ENCODE measurements at regions not wholly inside any gene's neighbourhood (a gene's known extent, or its start where the extent isn't known, plus 50 kb on each side); places are given as distances from the start of the nearest gene placed in this dataset.
A peak's percentile ranks its signal among the peaks of the same experiment; 100 is the strongest.
"Not testable (repeated sequence)": the region's sequence is repeated elsewhere in the genome, so short reads cannot be mapped to it uniquely, and the experiment has no call there.

GRCh38 chrY:26167332-26167731 lies 545.4 kb downstream of the CDY1 start:
- DNase-seq; intact Hi-C loops (cut with DNase I): not testable (repeated sequence)

GRCh38 chrY:26179326-26179725 lies 557.4 kb downstream of the CDY1 start:
- DNase-seq; intact Hi-C loops (cut with DNase I): not testable (repeated sequence)

GRCh38 chrY:26224974-26225373 lies 603.1 kb downstream of the CDY1 start:
- intact Hi-C loops (cut with DNase I); DNase-seq: not testable (repeated sequence)

- intact Hi-C loops (cut with DNase I); DNase-seq: not testable (repeated sequence)
Measured at GRCh38 chrY:26225468-26225867, 603.6 kb downstream of the CDY1 start.

DNA sequence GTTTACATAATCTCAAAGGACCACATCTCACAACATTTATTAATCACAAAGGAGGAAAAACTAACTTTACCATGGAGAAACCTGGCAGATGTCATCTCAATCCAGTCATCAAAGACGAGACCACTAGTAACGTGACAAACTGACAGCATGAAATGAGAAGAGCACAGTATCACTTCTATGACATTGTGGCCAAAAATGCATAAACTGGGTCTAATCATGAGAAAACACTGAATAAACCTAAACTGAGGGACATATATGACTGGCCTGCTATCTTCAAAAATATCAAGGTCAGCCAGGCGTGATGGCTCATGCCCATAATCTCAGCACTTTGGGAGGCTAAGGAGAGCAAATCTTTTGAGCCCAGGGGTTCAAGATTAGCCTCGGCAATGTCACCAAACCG lies 619.0 kb downstream of the CDY1 start:
- intact Hi-C loops (cut with DNase I); DNase-seq: not testable (repeated sequence)

DNA sequence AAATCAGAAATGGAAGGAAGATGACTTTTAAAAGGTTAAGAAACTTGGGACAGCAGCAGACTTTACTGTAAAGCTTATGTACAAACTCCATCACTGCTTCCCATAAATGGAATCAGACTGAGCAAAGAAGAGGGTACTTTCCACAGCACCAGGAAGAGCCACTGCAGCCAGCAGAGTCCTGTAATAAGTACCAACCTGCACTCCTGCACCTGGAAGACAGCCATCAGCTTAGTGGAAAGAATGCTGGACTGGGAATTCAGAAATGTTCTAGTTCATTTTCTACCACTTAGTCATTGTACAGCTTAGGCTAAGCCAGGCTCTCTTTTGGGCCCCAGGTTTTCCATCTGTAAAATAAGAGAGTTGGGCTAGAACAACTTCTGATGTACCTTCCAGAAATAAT lies 632.3 kb downstream of the CDY1 start:
- intact Hi-C loops (cut with DNase I); DNase-seq: not testable (repeated sequence)

DNA sequence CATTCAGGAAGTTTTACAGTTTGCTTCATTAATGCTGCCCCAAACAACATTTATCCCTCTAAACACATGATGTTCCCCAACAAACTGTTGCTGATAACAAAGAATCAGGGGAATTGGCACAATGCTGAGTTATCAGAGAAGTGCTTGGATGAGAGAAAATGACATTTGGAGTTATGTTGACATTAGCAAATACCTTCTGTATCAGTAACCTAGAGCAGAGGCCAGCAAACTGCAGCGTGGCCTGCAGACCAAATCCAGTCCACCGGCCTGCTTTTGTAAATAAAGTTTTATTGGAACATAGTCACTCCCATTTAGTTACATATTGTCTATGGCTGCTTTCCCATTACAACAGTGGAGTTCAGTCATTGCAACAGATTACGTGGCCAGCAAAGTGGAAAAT lies 643.5 kb downstream of the CDY1 start:
- intact Hi-C loops (cut with DNase I); DNase-seq: not testable (repeated sequence)

DNA sequence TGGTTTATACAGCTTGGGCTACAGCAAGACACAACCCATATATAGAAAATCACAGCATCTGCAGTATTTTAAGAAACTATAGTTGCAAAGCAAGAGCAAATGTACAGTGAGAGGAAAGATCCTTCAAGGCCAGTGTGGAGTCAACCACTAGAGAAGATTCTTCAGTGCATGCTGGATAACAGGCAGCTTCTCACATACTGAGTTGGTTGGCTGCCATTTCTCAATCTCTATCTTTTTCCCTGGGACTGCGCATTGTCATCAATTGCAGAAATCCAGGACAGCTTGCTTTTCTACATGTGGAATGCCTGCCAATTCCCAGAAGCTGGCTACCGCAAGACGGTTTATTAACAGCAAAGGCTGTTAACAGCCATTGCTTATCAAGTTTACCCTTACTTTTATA lies 646.5 kb downstream of the CDY1 start:
- intact Hi-C loops (cut with DNase I); DNase-seq: not testable (repeated sequence)

DNA sequence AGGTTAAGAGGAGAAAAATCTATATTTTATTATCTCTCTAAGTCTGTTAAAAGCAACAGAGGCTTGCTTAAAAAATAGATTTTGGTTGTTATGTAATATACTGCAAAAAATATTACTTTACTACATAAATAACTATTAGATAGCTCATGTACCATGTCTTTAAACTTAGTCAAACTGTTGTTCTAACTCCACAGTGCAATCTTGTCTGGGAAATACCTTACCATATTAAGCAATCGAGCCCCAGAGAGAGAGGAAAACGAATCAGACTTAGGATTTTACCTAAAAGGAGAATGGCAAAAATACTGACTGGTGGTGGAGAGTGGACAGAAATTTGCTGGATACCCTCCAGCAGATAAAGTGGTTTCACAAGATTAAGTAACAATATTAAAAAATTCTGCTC lies 647.0 kb downstream of the CDY1 start:
- intact Hi-C loops (cut with DNase I); DNase-seq: not testable (repeated sequence)

DNA sequence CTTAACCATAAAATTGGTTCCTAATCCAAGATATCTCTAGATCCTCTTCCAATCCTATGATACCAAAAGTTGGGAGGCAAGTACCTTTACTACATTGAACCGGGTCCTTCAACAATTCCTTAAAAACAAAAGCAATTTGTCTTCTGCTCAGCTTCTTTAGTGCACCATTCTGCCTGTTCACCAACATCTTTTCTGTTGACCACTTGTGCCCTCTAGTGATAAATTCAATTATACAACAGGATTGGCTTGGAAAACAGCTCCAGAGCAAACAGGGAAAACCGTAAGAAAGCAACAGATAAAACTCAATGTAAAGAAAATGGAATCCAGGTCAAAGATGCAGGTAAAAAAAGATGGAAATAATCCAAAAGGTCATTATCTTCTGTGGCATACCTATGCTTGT lies 651.2 kb downstream of the CDY1 start:
- DNase-seq; intact Hi-C loops (cut with DNase I): not testable (repeated sequence)

DNA sequence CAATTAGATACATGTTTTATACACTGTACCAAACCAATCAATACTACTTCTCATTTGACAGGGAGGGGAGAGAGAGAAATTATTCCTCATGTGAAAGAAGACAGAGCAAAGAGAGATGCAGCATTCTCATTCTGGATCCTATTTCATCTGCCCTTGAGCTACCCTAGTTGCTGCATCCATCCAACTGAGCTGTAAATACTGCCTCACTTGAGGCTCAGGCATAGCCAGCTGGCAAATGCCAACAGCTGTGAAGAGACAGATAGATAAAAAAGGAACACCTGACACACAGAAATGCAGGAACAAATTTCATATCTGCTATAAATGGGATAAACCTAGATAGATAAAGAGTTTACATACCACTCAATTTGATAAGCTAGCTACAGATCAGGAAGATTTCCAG lies 684.1 kb downstream of the CDY1 start:
- intact Hi-C loops (cut with DNase I); DNase-seq: not testable (repeated sequence)

GRCh38 chrY:26306630-26307385 lies 684.9 kb downstream of the CDY1 start:
- DNase-seq; intact Hi-C loops (cut with DNase I): not testable (repeated sequence)

DNA sequence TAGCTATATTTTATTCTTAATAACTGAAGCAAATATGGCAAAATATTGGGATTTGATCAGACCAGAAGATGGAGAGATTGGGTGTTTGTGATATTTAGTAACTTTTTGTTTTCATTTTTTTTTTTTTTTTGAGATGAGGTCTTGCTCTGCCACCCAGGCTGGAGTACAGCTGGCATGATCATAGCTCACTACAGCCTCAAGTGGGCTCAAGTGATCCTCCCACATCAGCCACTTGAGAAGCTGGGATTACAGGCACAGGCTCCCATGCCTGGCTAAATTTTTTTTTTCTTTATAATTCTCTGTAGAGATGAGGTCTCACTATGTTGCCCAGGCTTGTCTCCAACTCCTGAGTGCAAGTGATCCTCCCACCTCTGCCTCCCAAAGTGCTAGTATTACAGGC lies 686.4 kb downstream of the CDY1 start:
- intact Hi-C loops (cut with DNase I) = not testable (repeated sequence)

GRCh38 chrY:26315065-26315464 lies 693.1 kb downstream of the CDY1 start:
- intact Hi-C loops (cut with DNase I) = not testable (repeated sequence)
- DNase-seq = peak in 1 of 42 donors; percentile 13

More for the DNA sequence above, 686.4 kb downstream of the CDY1 start:
- not testable (repeated sequence) for DNase-seq

DNA sequence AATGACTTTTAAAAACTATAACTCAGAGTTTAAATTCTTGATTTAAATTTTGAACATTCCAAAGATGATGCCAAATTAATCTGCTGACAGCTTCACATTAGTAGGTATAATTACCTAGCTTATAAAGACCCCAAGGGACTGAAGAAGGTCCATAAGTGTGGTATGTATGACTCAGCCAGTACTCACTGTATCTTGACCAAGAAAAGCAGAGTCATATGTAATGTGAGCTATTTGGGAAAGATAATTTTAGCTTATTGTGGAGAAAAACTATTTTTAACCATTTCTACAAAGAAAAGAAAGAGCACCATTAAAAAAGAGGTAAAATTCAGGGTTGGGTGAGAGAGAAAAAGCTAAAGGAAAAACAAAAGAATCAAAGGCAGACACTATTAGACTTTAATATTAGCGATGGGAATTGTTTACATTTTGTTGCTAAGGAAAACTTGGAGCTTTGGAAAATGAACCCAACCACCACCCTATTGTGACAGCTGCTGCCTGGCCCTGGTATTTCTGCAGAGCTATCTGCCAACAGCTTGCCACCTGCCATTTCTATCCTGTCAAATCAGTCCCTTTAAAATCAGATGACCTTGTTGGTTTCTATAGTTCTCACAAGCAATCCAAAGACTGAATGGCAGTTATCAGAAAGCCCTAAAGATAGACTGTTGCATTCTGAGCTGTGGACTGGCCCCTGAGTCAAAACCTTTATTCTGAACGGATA lies 697.7 kb downstream of the CDY1 start:
- intact Hi-C loops (cut with DNase I); DNase-seq: not testable (repeated sequence)

DNA sequence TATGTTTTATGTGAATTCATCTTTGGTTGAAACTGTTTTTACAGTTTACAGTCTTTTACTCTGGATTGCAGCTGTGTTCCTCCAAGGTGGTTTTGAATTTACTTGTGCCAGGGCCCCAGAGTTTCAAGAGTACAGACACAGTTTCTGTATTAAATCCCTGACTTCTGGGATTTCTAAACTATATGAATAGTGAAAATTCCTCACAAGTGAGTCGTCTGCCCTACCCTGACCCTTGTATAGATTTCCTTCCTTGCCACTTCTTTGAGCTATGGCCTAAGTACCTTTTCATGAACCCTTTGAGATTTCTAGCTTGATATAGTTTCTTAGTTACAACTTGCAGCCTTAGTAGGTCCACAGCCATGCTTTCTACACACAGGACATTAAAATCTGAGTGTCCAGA lies 700.8 kb downstream of the CDY1 start:
- DNase-seq; intact Hi-C loops (cut with DNase I): not testable (repeated sequence)

GRCh38 chrY:26352931-26353330 lies 731.0 kb downstream of the CDY1 start:
- peak in 7 of 42 donors; percentile 16 to 54 (median 27) for DNase-seq
- intact Hi-C loops (cut with DNase I) = not testable (repeated sequence)

DNA sequence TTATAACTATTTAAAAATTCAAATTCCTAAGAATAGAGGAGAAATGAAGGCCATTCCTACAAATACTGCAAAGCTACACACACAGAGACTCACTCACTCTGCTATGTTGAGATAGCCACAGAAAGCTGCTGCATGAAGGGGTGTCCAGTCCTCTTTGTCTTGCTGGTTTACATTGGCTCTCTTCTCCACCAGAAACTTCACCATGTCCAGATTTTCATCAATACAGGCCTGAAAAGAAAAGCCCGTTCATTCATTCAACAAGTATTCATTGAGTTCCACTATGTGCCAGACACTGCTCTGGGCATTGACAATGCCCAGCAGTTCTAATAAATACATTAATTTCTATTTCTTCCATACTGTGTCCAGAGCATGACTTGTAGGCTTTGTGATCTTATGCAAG lies 732.3 kb downstream of the CDY1 start:
- DNase-seq = peak in 3 of 42 donors; percentile 4 to 41 (median 34)
- intact Hi-C loops (cut with DNase I) = no loop called here

DNA sequence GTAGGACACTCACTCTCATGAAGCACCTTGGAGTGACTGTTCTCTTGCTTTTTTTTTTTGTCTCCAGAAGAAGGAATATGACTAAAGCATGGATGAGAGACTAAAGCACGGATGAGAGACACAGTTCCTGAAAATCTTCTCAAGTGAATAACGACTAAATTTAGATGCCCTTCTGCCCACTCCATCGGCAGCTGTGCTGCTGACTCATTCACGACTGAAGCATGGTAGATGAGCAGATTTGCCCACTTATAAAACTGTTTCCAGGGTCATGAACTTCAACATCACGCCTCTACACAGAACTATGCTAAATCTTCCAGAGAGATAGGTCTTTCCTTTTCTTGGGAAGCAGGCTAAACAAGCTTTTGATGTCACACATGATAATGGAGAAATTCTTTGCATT lies 738.0 kb downstream of the CDY1 start:
- intact Hi-C loops (cut with DNase I) = not testable (repeated sequence)
- peak in 1 of 42 donors; percentile 36 for DNase-seq

DNA sequence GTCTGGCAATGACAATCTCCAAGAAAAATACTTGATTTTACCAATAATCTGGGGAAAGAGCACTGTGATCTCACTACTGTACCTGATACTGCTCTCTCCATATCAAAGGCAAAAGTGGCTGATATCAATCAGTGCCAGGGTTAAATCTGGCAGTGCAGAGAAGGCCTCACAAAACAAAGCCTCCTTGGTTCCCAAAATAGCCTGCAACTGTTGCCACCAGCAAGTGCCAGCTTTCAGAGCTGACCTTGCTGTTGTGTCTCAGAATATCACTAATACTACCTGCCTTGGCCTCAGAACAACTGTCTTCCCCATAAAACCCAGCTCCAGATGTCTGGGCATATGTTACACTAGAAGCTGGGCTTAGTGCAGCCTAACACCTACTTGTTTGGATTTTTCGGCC lies 738.6 kb downstream of the CDY1 start:
- intact Hi-C loops (cut with DNase I) = not testable (repeated sequence)
- peak in 1 of 42 donors; percentile 3 for DNase-seq

All from head of caudate nucleus (tissue), 42 donors.